CMK (cell line): ENCODE measurements at regions not wholly inside any gene's neighbourhood (a gene's known extent, or its start where the extent isn't known, plus 50 kb on each side); places are given as distances from the start of the nearest gene placed in this dataset.

Experiments used
- DNase-seq: peaks from one replicate; pipeline ENCODE4 v3.0.0-alpha.2; 2010; ENCODE audit warnings: low read depth

DNA sequence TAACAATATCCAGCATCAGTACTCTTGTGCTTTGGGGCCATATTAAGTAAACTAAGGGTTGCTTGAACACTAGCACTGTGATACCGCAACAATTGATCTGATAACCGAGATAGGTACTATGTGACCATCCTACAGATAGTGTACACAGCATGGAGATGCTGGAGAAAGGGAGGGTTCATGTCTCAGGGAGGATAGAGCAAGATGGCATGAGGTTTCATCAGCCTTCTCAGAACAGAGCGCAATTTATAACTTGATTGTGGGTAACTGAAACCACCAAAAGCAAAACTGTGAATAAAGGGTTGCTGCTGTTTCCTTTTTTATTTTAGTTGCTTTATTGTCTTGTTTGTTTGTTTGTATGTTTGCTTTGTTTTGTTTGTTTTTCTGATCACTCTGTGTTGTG lies 1449.7 kb downstream of the PCDH7 start:
- no peak for DNase-seq

DNA sequence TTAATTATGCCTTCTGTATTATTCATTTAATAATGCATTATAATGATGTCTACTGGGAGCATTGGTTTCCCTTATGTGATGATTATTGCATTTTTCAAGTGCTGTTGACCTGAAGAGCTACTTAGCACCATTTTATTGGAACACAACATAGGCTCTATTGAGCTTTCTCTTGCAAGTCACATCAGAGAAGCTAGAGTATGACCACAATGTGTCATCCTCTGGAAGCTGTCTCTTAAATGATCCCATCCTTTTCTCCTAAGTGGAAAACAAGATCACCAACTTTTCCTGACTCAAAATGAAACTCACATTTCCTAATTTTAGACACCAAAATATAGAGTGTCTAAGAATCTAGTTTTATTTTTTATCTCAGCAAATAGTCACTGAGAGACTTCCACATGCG lies 1451.9 kb downstream of the PCDH7 start:
- no peak for DNase-seq

DNA sequence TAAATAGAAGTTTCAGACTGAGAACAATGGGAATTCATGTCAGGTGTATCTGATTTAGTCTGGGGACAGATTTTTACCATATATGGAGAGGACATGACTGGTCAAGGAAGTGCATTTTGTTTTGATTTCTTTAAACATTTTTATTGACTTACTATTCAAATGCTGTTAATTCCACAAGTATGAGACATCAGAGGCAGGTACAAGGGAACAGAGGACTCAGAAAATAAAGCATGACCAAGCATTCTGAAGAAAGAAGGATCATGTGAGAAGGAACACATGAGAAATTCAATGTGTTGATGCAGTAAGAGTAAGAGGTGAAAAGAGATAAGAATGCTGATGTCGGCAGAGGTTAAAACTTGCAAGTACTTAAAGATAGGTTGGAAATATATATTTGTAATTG lies 1452.6 kb downstream of the PCDH7 start:
- DNase-seq, result no peak

DNA sequence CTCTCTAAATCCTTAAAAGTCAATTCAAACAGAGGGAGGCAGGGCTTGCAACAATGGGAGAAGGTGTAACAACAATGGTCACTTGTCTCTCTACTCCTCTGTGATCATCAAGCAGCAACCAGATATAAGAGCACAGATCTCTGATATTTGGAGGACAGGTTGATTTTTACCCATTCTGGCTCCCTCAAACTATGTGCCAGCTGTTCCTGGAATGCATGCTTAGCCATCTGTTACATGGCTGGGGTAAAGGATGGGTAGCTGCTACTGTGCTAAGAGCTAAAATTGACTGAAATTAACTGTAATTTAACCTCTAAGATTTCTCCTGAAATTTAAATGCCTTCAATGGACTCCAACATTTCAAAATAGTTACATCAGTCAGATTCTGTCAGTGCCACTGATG lies 1459.9 kb downstream of the PCDH7 start:
- no peak for DNase-seq

DNA sequence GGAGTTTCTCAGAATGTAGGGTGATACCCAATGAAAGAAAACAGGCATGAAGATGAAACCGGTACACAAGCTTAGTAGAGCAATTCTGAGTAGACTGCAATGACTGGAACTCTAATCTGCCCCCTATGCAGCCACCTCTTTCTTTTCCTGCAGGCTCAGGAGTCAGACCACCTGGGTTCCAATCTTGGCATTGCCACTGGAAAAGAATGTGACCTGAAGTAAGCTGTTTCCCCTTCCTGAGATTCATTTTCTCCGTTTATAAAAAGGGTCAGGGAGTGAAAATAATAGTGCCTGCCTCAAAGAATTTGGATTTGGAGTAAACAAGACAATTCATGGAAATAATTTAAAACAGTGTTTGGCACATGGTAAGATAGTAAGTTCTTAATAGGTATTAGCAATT lies 1464.0 kb downstream of the PCDH7 start:
- no peak for DNase-seq

DNA sequence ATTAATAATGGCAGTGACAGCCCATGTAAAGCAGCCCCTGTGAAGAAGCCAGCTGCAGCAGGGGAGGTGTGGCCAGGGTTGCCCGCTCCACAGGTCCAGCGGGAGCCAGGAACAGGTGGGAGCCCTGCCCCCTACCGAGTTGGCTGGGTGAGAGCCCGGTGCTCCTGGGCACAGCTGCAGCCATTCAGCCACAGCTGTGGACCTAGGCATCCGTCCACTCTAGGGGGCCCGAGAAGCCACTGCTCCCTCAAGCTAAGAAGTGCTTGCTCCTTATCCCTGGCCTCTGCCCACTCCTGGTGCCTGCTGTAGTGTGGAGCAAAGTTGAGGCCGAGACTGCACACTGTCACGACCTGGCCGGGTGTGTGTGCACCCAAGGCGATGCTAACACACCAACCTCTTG lies 1469.0 kb downstream of the PCDH7 start:
- DNase-seq, result no peak

DNA sequence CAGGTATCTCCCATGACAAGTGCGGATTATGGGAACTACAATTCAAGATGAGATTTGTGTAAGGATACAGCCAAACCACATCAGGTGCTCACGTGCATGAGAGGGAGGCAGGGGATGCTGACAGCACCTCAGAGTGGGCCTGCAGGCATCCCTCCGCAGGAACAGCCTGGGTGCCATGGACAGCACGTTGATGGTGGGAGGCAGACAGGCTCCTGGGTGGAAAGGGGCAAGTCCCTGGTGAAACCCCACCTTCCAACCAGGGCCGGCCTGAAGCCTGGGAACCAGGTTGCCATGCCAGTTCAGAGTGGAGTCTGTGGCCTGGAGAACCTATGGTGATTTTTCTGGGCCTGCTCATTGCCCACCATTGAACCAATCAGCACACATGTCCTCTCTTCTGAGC lies 1469.6 kb downstream of the PCDH7 start:
- DNase-seq, result no peak

DNA sequence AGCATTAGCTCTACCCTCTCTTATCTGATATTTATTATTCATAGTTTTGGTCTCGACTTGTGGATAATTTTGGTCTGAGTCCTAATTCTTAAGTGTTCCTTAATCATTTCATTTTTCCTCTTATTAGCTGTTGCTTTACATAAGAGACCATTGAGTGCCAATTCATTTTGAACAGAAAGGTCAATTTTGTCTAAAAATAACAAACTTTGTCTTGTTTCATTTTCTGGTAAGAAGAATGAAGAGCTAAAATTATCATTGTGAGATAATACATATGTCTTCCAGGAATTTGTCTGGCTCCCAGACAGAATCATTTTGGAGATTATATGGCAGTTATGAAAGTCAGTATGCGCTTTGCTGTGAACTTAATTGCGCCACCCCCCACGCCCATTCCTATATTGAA lies 1471.8 kb downstream of the PCDH7 start:
- no peak for DNase-seq

DNA sequence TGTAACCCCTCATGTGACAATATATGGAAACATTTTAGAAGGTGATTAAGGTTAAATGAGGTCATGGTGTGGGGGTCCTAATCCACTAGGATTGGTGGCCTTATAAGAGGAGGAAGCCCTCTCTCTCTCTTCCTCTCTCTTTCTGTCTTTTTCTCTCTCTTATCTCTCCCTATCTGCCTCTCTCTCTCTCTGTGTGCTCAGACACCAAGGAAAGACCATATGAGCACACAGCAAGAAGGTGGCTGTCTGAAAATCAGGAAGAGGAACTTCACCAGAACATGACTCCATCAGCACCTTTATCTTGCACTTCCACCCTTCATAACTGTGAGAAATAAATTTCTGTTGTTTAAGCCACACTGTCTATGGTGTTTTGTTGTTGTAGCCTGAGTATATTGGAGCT lies 1472.2 kb downstream of the PCDH7 start:
- DNase-seq, result no peak

DNA sequence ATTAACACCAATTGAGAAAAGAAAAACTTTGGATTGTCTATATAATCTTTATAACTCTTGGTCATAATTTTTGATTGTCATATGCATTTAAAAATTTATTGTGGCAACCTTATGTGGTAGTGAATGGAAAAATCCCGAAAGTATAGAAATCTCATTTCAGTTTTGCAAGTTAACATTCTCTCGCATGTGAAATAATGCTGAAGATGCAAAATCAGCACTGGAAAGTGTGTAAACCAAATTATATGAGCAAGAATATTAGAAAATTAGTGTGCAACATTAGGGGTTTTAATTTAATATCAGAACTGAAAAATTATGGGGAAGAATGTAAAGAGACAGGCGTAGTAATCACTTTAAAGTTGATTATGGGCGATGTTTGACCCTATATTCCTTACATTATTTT lies 1472.8 kb downstream of the PCDH7 start:
- no peak for DNase-seq

DNA sequence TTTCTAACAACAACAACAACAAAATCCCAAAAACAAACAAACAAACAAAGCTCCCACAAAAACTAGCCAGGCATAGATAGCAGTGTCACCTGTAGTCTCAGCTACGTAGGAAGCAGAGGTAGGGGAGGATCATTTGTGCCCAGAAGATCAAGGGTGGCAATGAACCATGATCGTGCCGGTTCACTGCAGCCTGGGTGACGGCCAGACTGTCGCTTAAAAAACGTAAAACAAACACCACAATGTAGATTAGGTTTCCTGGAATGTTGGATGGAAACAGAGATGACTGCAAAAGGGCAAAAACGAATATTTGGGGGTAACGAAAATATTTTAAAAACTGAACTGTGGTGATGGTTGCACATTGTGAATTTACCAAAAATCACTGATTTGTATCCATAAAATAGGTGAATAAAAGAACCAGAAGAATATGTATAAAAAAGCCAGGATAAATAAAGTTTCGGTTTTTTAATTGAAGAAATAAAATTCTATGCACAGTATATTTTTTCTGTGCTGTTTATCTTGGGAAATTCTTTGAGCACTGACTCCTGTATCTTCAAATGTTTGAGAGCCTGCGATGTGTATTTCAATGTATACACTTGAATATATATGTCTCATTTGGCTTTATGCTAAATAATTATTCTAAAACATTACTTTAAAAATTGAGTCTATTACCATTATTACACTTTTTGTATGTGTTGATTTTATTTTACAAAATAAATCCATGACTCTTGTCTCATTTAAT lies 1477.0 kb downstream of the PCDH7 start:
- DNase-seq, result no peak

DNA sequence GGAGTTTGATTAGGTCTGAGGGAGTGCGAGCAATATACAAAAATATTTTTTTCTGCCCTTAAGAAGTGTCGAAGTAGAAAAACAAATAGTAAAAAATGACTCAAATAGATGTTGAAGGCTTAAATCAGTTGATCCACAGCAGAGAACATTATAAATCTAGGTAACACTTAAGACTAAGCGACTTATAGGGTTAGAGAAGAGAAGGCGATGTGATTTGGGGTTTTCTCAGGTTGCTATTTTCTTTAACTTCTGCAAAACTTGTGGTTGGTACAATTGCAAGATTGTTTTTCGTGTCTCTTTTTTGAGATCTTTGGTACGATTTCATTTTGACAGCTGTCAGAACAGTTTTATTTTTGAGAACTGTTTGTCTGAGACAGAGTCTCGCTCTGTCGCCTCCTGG lies 1479.5 kb downstream of the PCDH7 start:
- DNase-seq, result no peak

DNA sequence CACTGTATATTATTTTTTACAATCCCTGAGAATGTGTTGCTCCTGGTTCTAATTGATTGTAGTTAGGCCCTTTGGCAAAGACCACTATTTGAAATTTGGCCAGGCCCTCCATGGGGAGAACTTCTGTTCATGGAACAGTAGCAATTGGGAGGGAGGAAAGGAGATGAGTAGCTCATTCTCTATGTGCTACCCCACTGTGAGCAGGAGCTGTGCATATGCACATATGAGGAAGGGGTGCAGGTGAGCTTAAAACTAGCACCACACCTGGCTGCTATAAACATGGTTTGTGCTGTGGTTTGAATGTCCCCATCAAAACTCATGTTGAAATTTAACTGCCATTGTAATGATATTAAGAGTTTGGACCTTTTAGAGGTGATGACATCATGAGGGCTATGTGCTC lies 1483.2 kb downstream of the PCDH7 start:
- no peak for DNase-seq

DNA sequence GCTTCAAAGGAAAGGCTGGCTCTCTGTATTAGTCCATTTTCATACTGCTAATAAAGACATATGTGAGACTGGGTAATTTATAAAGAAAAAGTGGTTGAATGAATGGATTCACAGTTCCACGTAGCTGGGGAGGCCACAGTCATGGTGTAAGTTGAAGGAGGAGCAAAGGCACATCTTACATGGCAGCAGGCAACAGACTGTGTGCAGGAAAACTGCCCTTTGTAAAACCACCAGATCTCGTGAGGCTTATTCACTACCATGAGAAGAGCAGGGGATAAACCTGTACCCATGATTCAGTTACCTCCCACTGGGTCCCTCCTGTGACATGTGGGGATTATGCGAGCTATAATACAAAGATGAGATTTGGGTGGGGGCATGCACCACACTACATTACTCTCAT lies 1486.6 kb downstream of the PCDH7 start:
- DNase-seq, result no peak

DNA sequence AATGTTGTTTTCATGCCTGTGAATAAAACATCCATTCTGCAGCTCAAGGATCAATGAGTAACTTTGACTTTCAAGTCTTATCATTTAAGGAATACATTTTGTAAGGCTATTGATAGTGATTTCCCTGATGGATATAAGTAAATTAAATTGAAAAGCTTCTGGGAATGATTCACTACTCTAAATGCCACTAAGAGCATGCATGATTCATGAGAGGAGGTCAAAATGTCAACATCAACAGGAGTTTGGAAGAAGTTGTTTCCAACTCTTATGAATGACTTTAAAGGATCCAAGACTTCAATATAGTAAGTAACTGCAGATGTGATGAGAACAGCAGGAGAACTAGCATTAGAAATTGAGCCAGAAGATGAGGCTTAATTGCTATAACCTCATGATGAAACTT lies 1487.3 kb downstream of the PCDH7 start:
- no peak for DNase-seq

DNA sequence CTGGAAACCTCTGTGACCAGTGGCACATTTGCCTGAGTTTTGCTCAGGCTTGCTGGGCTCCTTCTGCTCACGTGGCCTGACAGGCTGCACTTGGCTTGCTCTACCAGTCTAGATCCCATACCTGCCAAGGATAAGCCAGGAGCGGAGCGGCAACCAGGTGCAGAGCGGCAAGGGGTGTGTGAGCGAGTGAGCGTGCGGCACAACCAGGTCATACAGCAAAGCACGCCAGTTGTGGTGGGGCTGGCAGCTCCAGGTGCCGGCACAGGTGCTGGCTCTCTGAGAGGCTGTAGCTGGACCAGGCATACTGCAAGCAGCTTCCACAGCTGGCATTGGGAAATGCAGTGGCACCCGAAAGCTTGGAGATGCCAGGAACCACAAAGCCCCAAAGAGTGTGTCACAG lies 1495.1 kb downstream of the PCDH7 start:
- no peak for DNase-seq

DNA sequence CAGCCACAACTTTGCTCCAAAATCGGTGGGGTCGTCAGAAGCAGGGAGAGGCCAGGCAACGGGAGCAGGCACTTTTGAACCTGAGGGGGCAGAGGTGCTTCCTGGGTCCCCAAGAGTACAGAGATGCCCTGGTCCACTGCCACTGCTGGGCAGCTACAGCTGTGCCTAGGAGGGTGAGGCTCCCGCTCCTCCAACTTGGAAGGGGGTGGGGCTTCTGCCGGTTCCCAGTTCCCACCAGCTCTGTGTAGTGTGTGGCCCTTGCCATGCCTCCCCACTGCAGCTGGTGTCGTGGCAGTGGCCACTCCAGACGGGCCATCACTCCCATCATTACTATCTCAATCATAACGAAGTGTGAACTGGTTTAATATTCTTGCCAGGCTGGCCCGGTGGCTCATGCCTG lies 1496.3 kb downstream of the PCDH7 start:
- no peak for DNase-seq

DNA sequence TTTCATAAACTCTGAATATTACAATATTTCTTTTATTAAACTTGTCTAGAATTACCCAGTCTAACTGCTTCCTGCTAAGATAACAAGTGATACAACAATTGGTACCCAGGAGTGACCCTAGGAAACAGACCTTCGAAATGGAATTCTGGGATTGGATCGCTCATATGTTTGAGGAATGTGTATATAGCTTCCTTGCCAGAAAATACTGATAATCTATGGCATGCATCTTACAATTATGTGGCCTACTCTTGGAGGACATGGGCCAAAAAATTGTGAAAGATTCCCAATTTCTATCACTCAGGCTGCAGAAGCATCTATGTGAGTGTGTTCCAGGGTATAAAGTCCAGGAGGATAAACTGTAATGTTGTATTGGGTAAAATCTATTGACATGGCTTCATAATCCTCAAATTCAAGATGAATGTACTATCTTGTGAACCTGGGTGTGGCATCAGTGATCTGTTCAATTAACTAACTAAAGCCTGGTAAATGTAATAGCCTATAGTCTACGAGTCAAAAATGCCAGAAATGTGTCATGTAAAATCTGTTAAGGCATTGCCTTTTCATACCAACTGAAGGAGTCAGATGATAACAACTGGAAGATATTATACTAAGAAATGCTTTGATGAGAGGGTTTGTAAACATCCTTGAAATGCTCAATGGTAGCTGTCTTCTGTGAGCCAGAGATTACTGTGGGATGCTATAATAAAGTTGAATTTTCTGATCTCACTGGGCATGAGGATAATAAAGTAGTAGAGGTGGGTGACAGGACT lies 1499.3 kb downstream of the PCDH7 start:
- DNase-seq, result no peak

DNA sequence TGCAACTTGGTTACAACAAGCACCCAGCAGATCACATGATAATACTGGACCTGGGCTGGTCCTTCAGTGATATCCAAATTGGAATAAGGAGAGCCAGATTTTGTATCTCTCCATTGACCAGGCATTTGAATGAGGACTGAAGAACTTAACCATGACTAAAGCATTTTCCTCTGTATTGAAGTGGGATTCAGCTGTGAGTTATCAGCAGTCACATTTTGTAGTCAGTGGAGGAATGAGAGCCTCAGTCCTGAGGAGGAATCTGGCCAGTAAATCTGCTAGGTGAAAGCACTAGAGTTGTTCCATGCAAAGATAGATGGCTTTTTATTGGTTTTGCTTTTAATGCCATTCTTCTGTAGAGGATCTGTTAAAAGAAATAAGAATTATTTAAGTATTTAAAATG lies 1506.0 kb downstream of the PCDH7 start:
- no peak for DNase-seq

DNA sequence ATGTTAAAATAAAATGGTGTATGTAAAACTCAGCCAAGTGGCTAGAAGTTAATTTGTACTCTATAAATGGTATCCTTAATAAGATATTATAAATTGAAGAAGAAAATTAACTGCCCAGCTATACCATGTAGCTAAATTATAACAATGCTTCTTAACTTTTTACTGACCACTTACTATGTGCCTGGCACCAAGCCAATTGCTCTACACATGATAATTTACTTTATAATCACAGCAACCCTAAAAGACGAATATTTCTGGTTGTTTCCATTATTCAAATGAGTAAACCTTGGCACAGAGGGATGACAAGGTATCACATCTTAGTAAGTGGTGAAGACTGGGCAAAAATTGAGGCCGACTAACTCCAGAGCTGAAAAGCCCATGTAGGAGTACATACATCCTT lies 1506.6 kb downstream of the PCDH7 start:
- DNase-seq, result no peak

DNA sequence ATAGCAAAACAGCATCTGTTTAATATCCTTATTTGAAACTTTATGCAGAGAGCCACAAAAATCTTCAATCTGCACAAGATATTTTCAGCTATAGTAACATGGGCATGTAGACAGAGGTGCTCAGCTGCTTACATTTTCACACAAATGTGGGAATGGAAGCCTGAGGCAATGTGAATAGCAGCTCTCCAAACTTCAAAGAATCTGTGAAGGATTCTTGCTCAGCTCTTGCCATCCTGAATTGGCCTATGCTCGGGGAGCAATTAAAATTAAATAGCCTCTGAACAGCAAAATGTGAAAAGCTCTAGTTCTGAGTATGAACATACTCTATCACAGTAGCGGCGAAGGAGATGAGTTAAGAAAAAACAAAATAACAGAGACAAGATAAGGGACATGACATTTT lies 1523.8 kb downstream of the PCDH7 start:
- DNase-seq, result no peak

DNA sequence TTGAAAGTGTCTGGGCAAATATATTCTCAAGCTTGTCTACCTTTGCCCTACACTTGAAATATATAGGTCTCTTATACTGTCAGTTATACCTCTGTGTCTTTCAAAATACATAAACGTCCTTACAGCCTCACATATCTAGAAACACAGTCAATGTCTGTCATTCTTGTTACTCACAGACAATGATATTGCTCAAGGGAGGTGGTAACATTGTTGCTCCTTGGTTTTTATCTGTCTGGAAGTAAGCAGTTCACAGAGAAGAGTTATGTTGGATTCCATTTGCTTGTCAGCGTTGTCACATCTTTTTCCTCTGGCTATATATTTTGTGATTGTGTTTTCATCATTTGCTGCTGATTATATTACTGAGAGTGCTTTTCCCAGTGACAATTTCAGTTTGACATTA lies 1528.9 kb downstream of the PCDH7 start:
- DNase-seq, result no peak

DNA sequence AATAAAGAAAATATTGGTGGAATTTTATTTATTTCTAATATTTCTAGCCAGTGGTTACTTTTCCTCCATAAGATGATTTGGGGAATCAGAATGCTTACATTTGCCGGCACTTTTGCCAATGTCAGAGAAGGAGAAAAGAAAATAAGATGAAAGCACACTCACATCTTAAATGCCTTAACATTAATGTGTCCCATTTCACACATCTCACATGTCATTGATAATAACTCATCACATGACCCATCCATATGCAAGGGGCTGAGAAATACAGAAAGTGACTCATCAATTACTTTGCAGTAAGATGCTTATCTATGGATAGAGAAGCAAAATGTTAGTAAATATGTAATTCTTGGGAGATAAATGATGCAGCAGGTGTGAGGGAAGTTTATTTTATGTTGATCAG lies 1531.0 kb downstream of the PCDH7 start:
- no peak for DNase-seq

DNA sequence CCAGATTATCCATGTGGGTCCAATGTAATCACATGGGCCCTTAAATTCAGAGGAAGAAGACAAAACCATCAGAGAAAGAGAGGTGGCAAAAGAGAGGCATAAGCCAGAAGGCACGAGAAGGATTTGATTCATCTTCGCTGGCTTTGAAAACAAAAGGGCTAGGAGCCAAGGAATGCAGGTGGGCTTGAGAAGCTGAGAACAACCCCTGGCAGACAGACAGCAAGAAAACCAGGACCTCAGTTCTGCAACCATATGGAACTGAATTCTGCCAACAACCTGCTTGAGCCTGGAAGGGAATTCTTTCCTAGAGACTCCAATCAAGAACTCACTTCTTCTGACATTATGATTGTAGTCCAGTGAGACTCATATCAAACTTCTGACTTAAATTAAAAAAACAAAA lies 1531.8 kb downstream of the PCDH7 start:
- DNase-seq, result no peak
